ENCODE measurements at regions not wholly inside any gene's neighbourhood (a gene's known extent, or its start where the extent isn't known, plus 50 kb on each side); places are given as distances from the start of the nearest gene placed in this dataset.

DNA sequence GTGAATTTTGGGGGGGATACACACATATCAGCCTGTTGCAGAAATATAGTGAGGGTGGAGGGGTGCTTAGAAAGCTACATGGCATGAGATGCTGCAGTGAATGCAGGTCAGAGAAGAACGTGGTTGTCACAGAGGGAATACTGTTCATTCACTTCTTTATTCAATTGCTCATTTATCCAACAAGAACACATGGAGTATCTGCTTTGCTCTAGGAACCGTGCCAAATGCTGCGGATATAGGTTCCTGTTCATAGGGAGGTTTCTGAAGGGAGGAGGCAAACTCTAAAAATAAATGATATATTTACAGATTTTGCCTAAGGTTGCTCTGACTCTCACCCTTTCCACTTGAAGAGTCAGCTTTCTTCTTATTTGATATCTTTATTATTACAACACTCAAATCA, 444.3 kb upstream of the CLINT1 start:
- intact Hi-C loops (cut with DNase I): no loop called here
- Histone ChIP-seq H3K36me3 (no peaks in the 10 kb centered on the region), H3K27me3 (no peaks in the 10 kb centered on the region), H3K9me3 (no peaks in the 10 kb centered on the region), H3K4me1 (no peaks in the 10 kb centered on the region), H3K27ac (no peak overlapping the region), H3K4me3 (no peak overlapping the region)
- no peak for DNase-seq
- TF ChIP-seq, protein P1, sequence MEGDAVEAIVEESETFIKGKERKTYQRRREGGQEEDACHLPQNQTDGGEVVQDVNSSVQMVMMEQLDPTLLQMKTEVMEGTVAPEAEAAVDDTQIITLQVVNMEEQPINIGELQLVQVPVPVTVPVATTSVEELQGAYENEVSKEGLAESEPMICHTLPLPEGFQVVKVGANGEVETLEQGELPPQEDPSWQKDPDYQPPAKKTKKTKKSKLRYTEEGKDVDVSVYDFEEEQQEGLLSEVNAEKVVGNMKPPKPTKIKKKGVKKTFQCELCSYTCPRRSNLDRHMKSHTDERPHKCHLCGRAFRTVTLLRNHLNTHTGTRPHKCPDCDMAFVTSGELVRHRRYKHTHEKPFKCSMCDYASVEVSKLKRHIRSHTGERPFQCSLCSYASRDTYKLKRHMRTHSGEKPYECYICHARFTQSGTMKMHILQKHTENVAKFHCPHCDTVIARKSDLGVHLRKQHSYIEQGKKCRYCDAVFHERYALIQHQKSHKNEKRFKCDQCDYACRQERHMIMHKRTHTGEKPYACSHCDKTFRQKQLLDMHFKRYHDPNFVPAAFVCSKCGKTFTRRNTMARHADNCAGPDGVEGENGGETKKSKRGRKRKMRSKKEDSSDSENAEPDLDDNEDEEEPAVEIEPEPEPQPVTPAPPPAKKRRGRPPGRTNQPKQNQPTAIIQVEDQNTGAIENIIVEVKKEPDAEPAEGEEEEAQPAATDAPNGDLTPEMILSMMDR (IDR thresholded peaks at IDR 0.05): no peak
- no peak for TF ChIP-seq POLR2A (IDR thresholded peaks at IDR 0.05)
- 47 to 56% methylated on average over 3 of the region's 3 CpGs for WGBS, 2 donors

DNA sequence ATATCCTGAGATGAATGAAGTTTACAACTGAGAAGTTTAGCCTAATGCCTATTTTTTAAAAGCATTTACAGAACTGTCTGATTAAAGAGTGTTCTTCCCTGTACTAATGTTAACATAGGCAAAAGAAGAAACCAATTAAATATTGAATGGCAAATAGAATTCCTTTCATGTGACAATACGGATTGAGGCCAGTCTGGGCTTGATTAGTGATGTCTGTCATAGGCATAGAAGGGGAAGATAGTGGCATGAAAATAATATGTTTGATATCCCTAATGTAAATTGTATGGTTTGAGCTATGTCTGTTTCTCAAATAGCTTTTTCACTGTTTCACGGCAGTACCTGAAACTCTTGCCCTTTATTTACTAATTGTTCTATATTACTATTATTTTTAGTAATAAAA, 443.1 kb upstream of the CLINT1 start:
- DNase-seq: no peak
- Histone ChIP-seq H3K9me3 (no peaks in the 10 kb centered on the region), H3K36me3 (no peaks in the 10 kb centered on the region), H3K4me3 (no peak overlapping the region), H3K4me1 (no peaks in the 10 kb centered on the region), H3K27me3 (no peaks in the 10 kb centered on the region), H3K27ac (no peak overlapping the region)
- WGBS, 2 donors: 61 to 71% methylated on average over 2 of the region's 2 CpGs
- no peak for TF ChIP-seq POLR2A (IDR thresholded peaks at IDR 0.05)
- TF ChIP-seq, protein P1 (IDR thresholded peaks at IDR 0.05): no peak
- intact Hi-C loops (cut with DNase I): no loop called here

DNA sequence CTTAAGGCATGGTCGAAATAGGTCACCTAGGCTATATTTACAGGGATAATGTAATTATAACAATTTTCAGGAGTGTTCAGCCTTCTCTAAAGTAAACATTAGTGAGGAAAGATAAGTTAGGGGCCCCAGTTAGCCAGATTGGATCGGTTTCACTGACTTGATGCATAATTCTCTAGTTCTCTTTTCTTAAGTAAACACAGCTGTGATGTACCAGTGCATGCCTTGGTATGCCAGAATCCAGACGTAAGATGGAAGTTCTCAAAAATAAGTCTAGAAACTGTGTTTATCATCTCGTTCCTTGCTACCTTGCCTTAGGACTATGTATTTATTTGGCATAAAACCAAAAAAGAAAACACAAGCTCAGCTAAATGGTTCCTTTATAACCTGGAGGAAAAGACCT, 442.2 kb upstream of the CLINT1 start:
- no peak for TF ChIP-seq POLR2A (IDR thresholded peaks at IDR 0.05)
- TF ChIP-seq, protein P1 (IDR thresholded peaks at IDR 0.05): no peak
- intact Hi-C loops (cut with DNase I): no loop called here
- Histone ChIP-seq H3K9me3 (no peaks in the 10 kb centered on the region), H3K4me1 (no peaks in the 10 kb centered on the region), H3K36me3 (no peaks in the 10 kb centered on the region), H3K27ac (no peak overlapping the region), H3K4me3 (no peak overlapping the region), H3K27me3 (no peaks in the 10 kb centered on the region)
- WGBS, 2 donors: 21 to 32% methylated on average over 4 of the region's 4 CpGs
- no peak for DNase-seq

DNA sequence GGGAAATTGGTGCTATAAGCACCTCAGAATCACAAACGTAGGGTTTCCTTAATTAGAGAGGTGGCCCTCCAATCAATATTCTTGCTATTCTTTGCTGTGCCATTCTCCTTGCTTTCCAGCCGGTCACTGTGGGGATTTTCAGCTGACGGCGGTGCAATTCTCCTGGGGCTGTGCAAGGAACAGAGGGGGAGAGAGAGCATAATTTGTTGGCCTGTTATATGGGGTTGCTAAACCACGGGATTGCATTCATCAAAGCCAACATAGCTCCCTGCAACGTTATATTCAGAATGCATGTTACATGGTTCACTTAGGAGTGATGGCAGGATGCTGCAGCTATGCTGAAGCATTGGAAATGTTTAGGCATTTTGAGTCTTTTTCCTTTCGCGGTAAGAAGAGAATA, 441.3 kb upstream of the CLINT1 start:
- no peak for DNase-seq

DNA sequence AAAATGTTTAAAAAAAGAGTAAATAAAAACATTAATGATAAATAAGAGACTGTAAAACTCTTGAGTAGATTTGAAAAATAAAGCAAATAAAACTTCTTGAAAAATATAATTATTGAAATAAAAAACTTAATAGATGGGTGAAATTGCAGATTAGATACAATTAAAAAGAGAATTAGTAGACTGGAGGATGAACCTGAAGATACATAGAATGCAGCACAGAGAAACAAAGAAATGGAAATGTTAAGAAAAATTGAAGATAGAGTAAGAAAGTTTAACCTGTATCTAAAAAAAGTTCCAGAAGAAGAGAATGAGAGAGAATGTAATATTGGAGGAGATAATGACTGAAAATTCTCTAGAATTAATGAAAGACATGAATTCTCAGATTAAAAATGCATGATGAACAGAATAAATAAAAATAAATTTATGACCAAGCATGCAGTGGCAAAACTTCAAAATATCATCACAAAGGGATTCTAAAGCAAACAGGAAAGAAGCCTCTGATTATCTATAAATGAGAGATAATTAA, 438.1 kb upstream of the CLINT1 start:
- Histone ChIP-seq H3K4me3 (no peak overlapping the region), H3K27me3 (no peaks in the 10 kb centered on the region), H3K27ac (no peak overlapping the region), H3K36me3 (no peaks in the 10 kb centered on the region), H3K4me1 (no peaks in the 10 kb centered on the region), H3K9me3 (no peaks in the 10 kb centered on the region)
- TF ChIP-seq, protein P1 (IDR thresholded peaks at IDR 0.05): no peak
- no peak for DNase-seq
- intact Hi-C loops (cut with DNase I): no loop called here

More for the DNA sequence above, 441.3 kb upstream of the CLINT1 start:
- intact Hi-C loops (cut with DNase I): no loop called here
- no peaks in the 10 kb centered on the region for H3K4me1 ChIP-seq
- no peaks in the 10 kb centered on the region for H3K27me3 ChIP-seq
- H3K36me3 ChIP-seq: no peaks in the 10 kb centered on the region
- TF ChIP-seq POLR2A (IDR thresholded peaks at IDR 0.05): no peak
- TF ChIP-seq, protein P1 (IDR thresholded peaks at IDR 0.05): no peak
- 46 to 49% methylated on average over 5 to 6 of the region's 8 CpGs for WGBS, 2 donors
- H3K27ac ChIP-seq: no peak overlapping the region
- H3K9me3 ChIP-seq: no peaks in the 10 kb centered on the region
- H3K4me3 ChIP-seq: no peak overlapping the region
